HepG2 (cell line): ENCODE measurements at regions not wholly inside any gene's neighbourhood (a gene's known extent, or its start where the extent isn't known, plus 50 kb on each side); places are given as distances from the start of the nearest gene placed in this dataset.
A peak's percentile ranks its signal among the peaks of the same experiment; 100 is the strongest.

Source experiments
- CEBPB ChIP-seq: IDR thresholded peaks from 2 replicates; pipeline ENCODE4 v1.6.1; 2011; ENCODE audit warnings: low read depth, low read length, improper control_type of control experiment, borderline replicate concordance
- HNRNPL ChIP-seq: fragments of 200-400 bp; formaldehyde crosslinking; IDR thresholded peaks from 2 replicates; pipeline ENCODE4 v1.6.1; 2017; ENCODE audit warnings: mild to moderate bottlenecking, low read depth, low read length
- IRF2 ChIP-seq: IDR thresholded peaks from 2 replicates; pipeline ENCODE4 v1.6.1; 2018; ENCODE audit warnings: missing genetic modification reagents, missing compliant biosample characterization
- RAD51 ChIP-seq: fragments of 450-650 bp; IDR thresholded peaks from 2 replicates; pipeline ENCODE4 v1.6.1; 2016; ENCODE audit warnings: borderline replicate concordance
- YEATS2 ChIP-seq: sonication (generic); formaldehyde crosslinking; IDR thresholded peaks from 2 replicates; pipeline ENCODE4 v1.4.0; 2020; ENCODE audit warnings: missing genetic modification reagents, borderline replicate concordance
- ZBTB21 ChIP-seq: sonication (generic); formaldehyde crosslinking; IDR thresholded peaks from 2 replicates; pipeline ENCODE4 v1.4.0; 2020; ENCODE audit warnings: missing genetic modification reagents
- ZFP1 ChIP-seq: IDR thresholded peaks from 2 replicates; pipeline ENCODE4 v1.6.1; 2016
- ZNF335 ChIP-seq: sonication (generic); formaldehyde crosslinking; IDR thresholded peaks from 2 replicates; pipeline ENCODE4 v1.4.0; 2020; ENCODE audit warnings: missing genetic modification reagents
- ZNF567 ChIP-seq: sonication (generic); formaldehyde crosslinking; IDR thresholded peaks from 2 replicates; pipeline ENCODE4 v1.8.1; 2023; ENCODE audit warnings: mild to moderate bottlenecking, missing genetic modification reagents, borderline replicate concordance
- ZSCAN9 ChIP-seq: IDR thresholded peaks from 2 replicates; pipeline ENCODE4 v1.6.1; 2016; ENCODE audit warnings: borderline replicate concordance
- TF ChIP-seq, protein P1 (sequence below): sonication (generic); formaldehyde crosslinking; IDR thresholded peaks from 2 replicates; pipeline ENCODE4 v1.4.0; 2020; ENCODE audit warnings: missing genetic modification reagents
- TF ChIP-seq, protein P2 (sequence below): sonication (generic); formaldehyde crosslinking; IDR thresholded peaks from one replicate; pipeline ENCODE4 v1.5.1; 2020; ENCODE audit warnings: mild to moderate bottlenecking, missing genetic modification reagents; ENCODE audit errors: not compliant biosample characterization
- TF ChIP-seq, protein P3 (sequence below): sonication (generic); formaldehyde crosslinking; IDR thresholded peaks from 2 replicates; pipeline ENCODE4 v1.5.1; 2020; ENCODE audit warnings: mild to moderate bottlenecking, missing genetic modification reagents
- TF ChIP-seq, protein P4 (sequence below): sonication (generic); formaldehyde crosslinking; IDR thresholded peaks from 2 replicates; pipeline ENCODE4 v1.4.0; 2020; ENCODE audit warnings: mild to moderate bottlenecking, missing genetic modification reagents

DNA sequence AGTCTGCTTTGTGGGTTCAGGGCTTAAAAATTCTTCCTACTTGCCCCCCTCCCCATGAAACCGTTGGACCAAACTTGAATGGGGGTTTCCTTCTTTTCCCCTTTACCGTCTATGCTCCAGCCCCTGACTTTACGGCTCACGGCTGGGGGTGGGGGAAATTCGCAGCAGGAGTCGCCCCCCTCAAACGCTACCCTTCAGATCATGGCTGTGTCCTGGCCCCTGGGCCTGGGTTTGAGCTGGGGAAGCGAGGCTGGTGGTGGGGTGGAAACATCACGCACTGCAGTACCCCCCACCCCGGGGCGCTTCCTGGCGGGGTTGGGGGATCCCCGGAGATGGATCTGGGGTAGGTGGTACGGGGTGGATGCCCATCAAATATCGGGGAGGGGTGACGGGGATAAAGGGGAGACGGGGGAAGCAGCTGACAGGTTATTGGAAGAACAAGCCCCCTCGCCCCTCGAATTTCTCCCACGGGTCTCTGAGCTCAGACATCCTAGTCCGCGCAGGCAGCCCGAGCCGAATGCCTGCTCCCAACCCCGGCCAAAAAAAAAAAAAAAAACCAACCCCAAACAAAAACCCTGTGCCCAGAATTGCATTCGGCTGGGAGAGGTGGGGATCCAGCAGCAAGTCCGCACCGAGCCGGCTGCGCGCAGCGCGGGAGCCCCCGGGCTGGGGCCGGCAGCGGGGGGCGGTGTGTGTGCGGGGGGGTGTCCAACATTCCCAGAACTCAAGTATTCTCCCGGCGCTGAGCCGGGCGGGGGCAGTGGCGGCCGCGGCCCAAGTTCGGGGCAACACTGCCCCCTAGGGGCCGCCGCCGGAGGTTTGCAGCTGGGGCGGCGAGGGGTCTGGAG lies 59.0 kb upstream of the ACOT11 start (continued):
- TF ChIP-seq, protein P1, sequence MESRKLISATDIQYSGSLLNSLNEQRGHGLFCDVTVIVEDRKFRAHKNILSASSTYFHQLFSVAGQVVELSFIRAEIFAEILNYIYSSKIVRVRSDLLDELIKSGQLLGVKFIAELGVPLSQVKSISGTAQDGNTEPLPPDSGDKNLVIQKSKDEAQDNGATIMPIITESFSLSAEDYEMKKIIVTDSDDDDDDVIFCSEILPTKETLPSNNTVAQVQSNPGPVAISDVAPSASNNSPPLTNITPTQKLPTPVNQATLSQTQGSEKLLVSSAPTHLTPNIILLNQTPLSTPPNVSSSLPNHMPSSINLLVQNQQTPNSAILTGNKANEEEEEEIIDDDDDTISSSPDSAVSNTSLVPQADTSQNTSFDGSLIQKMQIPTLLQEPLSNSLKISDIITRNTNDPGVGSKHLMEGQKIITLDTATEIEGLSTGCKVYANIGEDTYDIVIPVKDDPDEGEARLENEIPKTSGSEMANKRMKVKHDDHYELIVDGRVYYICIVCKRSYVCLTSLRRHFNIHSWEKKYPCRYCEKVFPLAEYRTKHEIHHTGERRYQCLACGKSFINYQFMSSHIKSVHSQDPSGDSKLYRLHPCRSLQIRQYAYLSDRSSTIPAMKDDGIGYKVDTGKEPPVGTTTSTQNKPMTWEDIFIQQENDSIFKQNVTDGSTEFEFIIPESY (CRISPR knock-in tag) = 0 out of 2 replicates have a peak, but pooled peaks have one; percentile 41
- TF ChIP-seq ZSCAN9 (CRISPR knock-in tag) = no peak
- no peak for TF ChIP-seq RAD51
- no peak for TF ChIP-seq ZNF567
- peak; percentile 49; the same call in 1 of the 2 replicates for TF ChIP-seq ZNF335 (CRISPR knock-in tag)
- TF ChIP-seq, protein P2, sequence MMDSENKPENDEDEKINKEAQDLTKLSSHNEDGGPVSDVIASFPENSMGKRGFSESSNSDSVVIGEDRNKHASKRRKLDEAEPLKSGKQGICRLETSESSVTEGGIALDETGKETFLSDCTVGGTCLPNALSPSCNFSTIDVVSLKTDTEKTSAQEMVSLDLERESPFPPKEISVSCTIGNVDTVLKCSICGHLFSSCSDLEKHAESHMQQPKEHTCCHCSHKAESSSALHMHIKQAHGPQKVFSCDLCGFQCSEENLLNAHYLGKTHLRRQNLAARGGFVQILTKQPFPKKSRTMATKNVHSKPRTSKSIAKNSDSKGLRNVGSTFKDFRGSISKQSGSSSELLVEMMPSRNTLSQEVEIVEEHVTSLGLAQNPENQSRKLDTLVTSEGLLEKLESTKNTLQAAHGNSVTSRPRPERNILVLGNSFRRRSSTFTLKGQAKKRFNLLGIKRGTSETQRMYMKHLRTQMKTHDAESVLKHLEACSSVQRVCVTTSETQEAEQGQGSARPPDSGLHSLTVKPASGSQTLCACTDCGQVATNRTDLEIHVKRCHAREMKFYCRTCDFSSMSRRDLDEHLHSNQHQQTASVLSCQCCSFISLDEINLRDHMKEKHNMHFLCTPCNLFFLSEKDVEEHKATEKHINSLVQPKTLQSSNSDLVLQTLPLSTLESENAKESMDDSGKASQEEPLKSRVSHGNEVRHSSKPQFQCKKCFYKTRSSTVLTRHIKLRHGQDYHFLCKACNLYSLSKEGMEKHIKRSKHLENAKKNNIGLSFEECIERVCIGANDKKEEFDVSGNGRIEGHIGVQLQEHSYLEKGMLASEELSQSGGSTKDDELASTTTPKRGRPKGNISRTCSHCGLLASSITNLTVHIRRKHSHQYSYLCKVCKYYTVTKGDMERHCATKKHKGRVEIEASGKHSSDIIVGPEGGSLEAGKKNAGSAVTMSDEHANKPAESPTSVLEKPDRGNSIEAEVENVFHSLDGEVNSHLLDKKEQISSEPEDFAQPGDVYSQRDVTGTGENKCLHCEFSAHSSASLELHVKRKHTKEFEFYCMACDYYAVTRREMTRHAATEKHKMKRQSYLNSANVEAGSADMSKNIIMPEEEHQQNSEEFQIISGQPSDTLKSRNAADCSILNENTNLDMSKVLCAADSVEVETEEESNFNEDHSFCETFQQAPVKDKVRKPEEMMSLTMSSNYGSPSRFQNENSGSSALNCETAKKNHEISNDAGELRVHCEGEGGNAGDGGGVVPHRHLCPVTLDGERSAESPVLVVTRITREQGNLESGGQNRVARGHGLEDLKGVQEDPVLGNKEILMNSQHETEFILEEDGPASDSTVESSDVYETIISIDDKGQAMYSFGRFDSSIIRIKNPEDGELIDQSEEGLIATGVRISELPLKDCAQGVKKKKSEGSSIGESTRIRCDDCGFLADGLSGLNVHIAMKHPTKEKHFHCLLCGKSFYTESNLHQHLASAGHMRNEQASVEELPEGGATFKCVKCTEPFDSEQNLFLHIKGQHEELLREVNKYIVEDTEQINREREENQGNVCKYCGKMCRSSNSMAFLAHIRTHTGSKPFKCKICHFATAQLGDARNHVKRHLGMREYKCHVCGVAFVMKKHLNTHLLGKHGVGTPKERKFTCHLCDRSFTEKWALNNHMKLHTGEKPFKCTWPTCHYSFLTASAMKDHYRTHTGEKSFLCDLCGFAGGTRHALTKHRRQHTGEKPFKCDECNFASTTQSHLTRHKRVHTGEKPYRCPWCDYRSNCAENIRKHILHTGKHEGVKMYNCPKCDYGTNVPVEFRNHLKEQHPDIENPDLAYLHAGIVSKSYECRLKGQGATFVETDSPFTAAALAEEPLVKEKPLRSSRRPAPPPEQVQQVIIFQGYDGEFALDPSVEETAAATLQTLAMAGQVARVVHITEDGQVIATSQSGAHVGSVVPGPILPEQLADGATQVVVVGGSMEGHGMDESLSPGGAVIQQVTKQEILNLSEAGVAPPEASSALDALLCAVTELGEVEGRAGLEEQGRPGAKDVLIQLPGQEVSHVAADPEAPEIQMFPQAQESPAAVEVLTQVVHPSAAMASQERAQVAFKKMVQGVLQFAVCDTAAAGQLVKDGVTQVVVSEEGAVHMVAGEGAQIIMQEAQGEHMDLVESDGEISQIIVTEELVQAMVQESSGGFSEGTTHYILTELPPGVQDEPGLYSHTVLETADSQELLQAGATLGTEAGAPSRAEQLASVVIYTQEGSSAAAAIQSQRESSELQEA = no peak
- no peak for TF ChIP-seq ZFP1 (CRISPR knock-in tag)
- no peak for TF ChIP-seq ZBTB21 (CRISPR knock-in tag)
- TF ChIP-seq YEATS2 (CRISPR knock-in tag) = no peak
- TF ChIP-seq, protein P3, sequence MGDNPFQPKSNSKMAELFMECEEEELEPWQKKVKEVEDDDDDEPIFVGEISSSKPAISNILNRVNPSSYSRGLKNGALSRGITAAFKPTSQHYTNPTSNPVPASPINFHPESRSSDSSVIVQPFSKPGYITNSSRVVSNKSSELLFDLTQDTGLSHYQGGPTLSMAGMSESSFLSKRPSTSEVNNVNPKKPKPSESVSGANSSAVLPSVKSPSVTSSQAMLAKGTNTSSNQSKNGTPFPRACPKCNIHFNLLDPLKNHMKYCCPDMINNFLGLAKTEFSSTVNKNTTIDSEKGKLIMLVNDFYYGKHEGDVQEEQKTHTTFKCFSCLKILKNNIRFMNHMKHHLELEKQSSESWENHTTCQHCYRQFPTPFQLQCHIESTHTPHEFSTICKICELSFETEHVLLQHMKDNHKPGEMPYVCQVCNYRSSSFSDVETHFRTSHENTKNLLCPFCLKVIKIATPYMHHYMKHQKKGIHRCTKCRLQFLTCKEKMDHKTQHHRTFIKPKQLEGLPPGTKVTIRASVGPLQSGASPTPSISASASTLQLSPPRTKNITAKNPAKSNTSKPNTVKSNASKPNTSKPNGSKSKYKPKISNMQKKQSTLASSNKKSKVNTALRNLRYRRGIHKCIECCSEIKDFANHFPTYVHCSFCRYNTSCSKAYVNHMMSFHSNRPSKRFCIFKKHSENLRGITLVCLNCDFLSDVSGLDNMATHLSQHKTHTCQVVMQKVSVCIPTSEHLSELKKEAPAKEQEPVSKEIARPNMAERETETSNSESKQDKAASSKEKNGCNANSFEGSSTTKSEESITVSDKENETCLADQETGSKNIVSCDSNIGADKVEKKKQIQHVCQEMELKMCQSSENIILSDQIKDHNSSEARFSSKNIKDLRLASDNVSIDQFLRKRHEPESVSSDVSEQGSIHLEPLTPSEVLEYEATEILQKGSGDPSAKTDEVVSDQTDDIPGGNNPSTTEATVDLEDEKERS = no peak
- no peak for TF ChIP-seq IRF2 (CRISPR knock-in tag)
- no peak for TF ChIP-seq HNRNPL
- TF ChIP-seq, protein P4, sequence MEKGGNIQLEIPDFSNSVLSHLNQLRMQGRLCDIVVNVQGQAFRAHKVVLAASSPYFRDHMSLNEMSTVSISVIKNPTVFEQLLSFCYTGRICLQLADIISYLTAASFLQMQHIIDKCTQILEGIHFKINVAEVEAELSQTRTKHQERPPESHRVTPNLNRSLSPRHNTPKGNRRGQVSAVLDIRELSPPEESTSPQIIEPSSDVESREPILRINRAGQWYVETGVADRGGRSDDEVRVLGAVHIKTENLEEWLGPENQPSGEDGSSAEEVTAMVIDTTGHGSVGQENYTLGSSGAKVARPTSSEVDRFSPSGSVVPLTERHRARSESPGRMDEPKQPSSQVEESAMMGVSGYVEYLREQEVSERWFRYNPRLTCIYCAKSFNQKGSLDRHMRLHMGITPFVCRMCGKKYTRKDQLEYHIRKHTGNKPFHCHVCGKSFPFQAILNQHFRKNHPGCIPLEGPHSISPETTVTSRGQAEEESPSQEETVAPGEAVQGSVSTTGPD (CRISPR knock-in tag) = no peak
- TF ChIP-seq CEBPB = no peak
